Activated CD4-positive, alpha-beta T cell treated with anti-CD3 and anti-CD28 coated beads, Interleukin-2, Interleukin-4, amounts not matched to agents 100 ng/mL and 50 ng/mL, durations not matched to agents 16 hours and 8 hours (primary cell): ENCODE measurements at regions not wholly inside any gene's neighbourhood (a gene's known extent, or its start where the extent isn't known, plus 50 kb on each side); places are given as distances from the start of the nearest gene placed in this dataset.
"Not testable (repeated sequence)": the region's sequence is repeated elsewhere in the genome, so short reads cannot be mapped to it uniquely, and the experiment has no call there.

Source experiments
- DNase-seq: peaks from one replicate; pipeline ENCODE4 v3.0.0-alpha.2; 2020; ENCODE audit warnings: low spot score

GRCh38 chr4:181860668-181861067 is 382.5 kb upstream of the TENM3 start:
- no peak for DNase-seq

- DNase-seq: no peak
Measured at GRCh38 chr4:181863856-181864255, 379.3 kb upstream of the TENM3 start.

GRCh38 chr4:181870326-181870725 is 372.9 kb upstream of the TENM3 start:
- no peak for DNase-seq

- DNase-seq: no peak
Measured at GRCh38 chr4:181874602-181875001, 368.6 kb upstream of the TENM3 start.

- no peak for DNase-seq
Measured at GRCh38 chr4:181877329-181877848, 365.8 kb upstream of the TENM3 start.

GRCh38 chr4:181890031-181890430 is 353.2 kb upstream of the TENM3 start:
- DNase-seq: no peak

- DNase-seq: no peak
Measured at GRCh38 chr4:181890911-181891310, 352.3 kb upstream of the TENM3 start.

GRCh38 chr4:181896614-181897013 is 346.6 kb upstream of the TENM3 start:
- no peak for DNase-seq

- no peak for DNase-seq
Measured at GRCh38 chr4:181897935-181898334, 345.3 kb upstream of the TENM3 start.

- DNase-seq: not testable (repeated sequence)
Measured at GRCh38 chr4:181902404-181902803, 340.8 kb upstream of the TENM3 start.

- no peak for DNase-seq
Measured at GRCh38 chr4:181905708-181906107, 337.5 kb upstream of the TENM3 start.

- no peak for DNase-seq
Measured at GRCh38 chr4:181908168-181908567, 335.0 kb upstream of the TENM3 start.

GRCh38 chr4:181909368-181909767 is 333.8 kb upstream of the TENM3 start:
- DNase-seq: no peak

GRCh38 chr4:181911420-181911819 is 331.8 kb upstream of the TENM3 start:
- DNase-seq: no peak

- DNase-seq: no peak
Measured at GRCh38 chr4:181933471-181933870, 309.7 kb upstream of the TENM3 start.

GRCh38 chr4:181938631-181939030 is 304.6 kb upstream of the TENM3 start:
- DNase-seq: no peak

GRCh38 chr4:181939199-181939945 is 303.8 kb upstream of the TENM3 start:
- no peak for DNase-seq

GRCh38 chr4:181944527-181944926 is 298.7 kb upstream of the TENM3 start:
- no peak for DNase-seq

- DNase-seq: no peak
Measured at GRCh38 chr4:181946902-181947301, 296.3 kb upstream of the TENM3 start.

GRCh38 chr4:181948839-181949382 is 294.3 kb upstream of the TENM3 start:
- DNase-seq: no peak

- no peak for DNase-seq
Measured at GRCh38 chr4:181949704-181950312, 293.4 kb upstream of the TENM3 start.

- DNase-seq: no peak
Measured at GRCh38 chr4:181950372-181951127, 292.7 kb upstream of the TENM3 start.

GRCh38 chr4:181951265-181951664 is 291.9 kb upstream of the TENM3 start:
- DNase-seq: no peak
